GM19372 (cell line): ENCODE measurements at regions not wholly inside any gene's neighbourhood (a gene's known extent, or its start where the extent isn't known, plus 50 kb on each side); places are given as distances from the start of the nearest gene placed in this dataset.
"Not testable (repeated sequence)": the region's sequence is repeated elsewhere in the genome, so short reads cannot be mapped to it uniquely, and the experiment has no call there.

Experiments
- ATAC-seq: cut with Tn5 transposase; IDR thresholded peaks from one replicate; pipeline ENCODE4 v1.9.1; 2021; ENCODE audit warnings: mild to moderate bottlenecking, low read depth, moderate library complexity; ENCODE audit not compliant: unreplicated experiment

DNA sequence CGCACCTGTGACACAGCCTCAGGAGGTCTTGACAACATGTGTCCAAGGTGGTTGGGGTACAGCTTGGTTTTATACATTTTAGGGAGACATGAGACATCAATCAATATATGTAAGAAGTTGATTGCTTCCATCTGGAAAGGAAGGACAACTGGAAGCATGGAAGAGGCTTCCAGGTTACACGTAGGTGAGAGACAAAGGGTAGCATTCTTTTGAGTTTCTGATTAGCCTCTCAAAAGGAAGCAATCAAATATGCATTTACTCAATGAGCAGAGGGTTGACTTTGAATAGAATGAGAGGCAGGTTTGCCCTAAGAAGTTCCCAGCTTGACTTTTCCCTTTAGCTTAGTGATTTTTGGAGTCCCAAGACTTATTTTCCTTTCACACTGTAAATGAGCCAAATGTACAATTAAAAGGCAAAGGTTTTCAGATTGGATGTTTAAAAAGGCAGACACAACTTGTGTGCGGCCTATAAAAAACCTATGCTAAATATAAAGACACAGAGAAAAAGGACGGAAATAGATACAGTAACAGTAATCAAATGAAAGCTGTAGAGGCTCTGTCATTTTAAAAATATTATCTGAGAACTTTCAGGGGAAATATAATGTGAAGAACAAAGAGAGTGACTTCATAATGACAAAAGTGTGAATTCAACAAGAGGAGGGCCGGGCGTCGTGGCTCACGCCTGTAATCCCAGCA is 65.7 kb upstream of the LANCL2 start:
- no peak for ATAC-seq

DNA sequence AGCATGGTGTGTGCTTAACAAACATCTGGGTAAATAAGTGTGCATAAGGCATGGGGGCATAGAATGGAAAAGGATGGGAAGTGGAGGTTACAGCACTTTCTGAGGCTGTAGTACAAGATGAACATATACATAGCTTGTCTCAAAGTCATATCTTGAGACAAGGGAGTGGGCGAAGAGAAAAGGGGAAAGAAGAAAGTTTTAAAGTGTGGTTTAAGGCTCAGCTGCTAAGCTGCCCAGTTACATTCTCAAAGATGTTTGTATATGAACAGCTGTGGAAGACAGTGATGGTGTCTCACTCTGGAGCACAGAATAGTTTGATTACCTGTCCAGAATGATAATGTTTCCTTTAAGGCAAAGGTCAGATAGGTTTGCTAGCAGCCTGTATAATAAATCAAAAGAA is 61.9 kb upstream of the LANCL2 start:
- ATAC-seq = no peak

GRCh38 chr7:55304018-55304762 is 60.9 kb upstream of the LANCL2 start:
- ATAC-seq = no peak

DNA sequence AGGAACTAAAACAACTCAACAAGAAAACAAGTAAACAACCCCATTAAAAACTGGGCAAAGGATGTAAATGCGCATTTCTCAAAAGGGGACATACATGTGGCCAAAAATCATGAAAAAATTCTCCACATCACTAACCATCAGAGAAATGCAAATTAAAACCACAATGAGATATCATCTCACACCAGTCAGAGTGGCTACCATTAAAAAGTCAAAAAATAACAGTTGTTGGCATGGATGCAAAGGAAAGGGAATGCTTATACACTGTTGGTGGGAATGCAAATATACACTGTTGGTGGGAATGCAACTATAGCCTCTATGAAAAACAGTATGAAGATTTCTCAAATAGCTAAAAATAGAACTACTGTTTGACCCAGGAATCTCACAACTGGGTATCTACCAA is 60.0 kb upstream of the LANCL2 start:
- ATAC-seq = no peak

DNA sequence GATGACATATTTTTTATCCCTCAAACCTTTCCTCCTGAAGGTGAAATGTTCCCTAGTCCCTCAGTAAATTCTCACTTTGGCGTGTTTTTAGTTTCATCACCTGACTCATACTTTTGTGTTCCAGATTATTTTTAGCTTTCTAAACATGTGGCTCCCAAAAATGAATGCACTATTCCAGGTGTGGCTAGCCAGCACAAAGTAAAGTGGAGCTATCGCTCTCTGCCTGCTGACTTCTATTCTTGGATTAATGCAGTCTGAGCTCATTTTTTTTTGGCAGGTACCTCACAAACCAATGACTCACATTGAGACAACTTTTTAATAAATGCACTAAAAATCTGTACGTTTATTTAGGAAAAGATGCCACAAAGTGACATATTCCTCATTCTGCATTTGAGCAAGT is 58.8 kb upstream of the LANCL2 start:
- no peak for ATAC-seq

GRCh38 chr7:55307123-55307916 is 57.8 kb upstream of the LANCL2 start:
- ATAC-seq = no peak

GRCh38 chr7:55308186-55308929 is 56.8 kb upstream of the LANCL2 start:
- ATAC-seq = no peak

DNA sequence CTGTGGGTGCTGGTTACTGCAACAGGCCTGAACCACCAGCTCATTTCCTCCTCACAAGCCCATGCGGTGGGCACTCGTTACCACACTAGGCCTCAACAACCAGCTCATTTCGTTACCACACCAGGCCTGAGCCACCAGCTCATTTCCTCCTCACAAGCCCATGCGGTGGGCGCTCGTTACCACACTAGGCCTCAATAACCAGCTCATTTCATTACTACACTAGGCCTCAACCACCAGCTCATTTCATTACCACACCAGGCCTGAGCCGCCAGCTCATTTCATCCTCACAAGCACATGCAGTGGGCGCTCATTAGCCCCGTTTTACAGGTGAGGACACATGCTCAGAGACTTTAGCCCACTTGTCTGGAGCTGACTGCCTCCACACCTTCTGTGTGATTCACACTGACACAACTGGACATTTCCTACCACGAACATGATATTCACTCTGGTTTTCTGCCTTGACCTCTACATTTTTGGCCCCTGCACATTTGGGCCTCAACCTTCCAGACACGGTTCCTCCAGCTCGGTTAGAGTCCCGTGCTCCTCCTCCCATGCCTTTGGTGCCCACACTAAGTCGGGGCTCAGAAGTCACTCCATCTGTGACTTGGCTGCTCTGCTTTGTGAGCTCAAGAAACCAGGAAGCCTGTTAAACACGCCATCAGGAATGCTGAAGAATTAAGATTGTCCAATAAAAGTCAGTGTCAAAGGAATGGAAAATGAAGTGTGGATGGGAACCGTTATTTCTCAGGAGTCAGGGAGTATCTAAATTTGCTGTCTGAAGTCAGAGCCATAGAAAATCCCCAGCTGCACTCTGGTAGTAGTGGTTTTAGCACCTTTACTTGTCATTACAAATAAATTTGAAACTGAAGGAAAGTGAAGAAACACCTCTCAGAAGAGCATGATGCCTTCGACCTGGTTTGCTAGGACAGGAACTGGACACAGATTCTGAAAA is 55.8 kb upstream of the LANCL2 start:
- ATAC-seq = peak; percentile 76

DNA sequence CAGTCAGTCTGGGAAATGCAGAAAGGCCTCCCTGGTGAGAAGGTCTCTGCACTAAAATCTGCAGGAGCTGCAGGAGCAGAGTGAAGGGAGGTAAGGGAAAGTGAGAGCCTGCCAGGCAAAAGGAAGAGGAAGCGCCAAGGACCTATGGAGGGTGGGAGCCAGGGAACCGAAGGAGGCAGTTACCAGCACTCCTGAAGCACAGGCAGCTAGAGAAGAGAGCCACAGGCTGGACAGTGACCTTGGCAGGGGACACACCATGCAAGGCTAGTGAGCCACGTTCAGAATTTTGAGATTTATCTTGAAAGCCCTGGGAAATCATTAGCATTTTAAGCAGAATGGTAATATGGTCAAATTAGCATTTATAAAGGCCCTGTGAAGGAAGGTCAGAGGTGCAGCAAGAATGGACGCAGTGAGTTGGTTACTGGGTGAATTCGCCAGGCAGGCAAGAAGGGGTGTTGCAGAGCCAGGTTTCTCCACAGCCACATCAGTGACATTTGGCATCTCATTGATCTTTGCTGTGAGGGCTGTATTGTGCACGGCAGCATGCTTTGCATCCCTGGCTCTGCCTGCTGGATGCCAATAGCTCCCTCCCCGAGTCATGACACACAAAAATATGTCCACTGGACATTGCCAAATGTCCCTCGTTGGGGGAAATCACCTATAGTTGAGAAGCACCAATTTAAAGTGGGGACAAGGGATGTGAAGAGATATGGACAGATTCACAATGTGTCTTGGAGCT is 54.7 kb upstream of the LANCL2 start:
- ATAC-seq = no peak

- not testable (repeated sequence) for ATAC-seq
Observed at GRCh38 chr7:55311892-55312291, 53.2 kb upstream of the LANCL2 start.

- ATAC-seq = not testable (repeated sequence)
Observed at GRCh38 chr7:55313671-55314070, 51.5 kb upstream of the LANCL2 start.

GRCh38 chr7:55314967-55315366 is 50.2 kb upstream of the LANCL2 start:
- no peak for ATAC-seq
